MCF 10A (cell line): ENCODE measurements at regions not wholly inside any gene's neighbourhood (a gene's known extent, or its start where the extent isn't known, plus 50 kb on each side); places are given as distances from the start of the nearest gene placed in this dataset.

Source experiments
- BruUV-seq: library from RNA; stranded (reverse); fragments of 400-500 nt; replicated peaks from 2 replicates; lab custom pipeline; 2021; lab: Mats Ljungman, UMichigan
- CTCF ChIA-PET: fragments of 300-600 bp; sonication (Branson Sonifier 250); formaldehyde crosslinking; extraction: SDS; loops from one replicate; lab custom pipeline; 2021; ENCODE audit warnings: antibody characterized with exemption, inconsistent platforms; lab: Yijun Ruan, JAX
- POLR2A ChIA-PET: fragments of 300-600, 350-650 bp; sonication (Branson Sonifier 250); formaldehyde crosslinking; extraction: SDS; loops from one replicate; lab custom pipeline; 2020; ENCODE audit warnings: antibody characterized with exemption, inconsistent platforms; lab: Yijun Ruan, JAX
- DNase-seq: peaks from one replicate; pipeline ENCODE4 v3.0.0-alpha.2; 2018; ENCODE audit not compliant: unreplicated experiment
- H3K27ac Mint-ChIP-seq: one replicate; pipeline ENCODE4 v1.8.0; 2022; ENCODE audit warnings: mild to moderate bottlenecking, low read depth, mixed read lengths; ENCODE audit not compliant: unreplicated experiment
- H3K27me3 Mint-ChIP-seq: one replicate; pipeline ENCODE4 v1.8.0; 2022; ENCODE audit warnings: mixed read lengths; ENCODE audit not compliant: insufficient read depth, unreplicated experiment
- H3K36me3 Mint-ChIP-seq: one replicate; pipeline ENCODE4 v1.8.0; 2022; ENCODE audit warnings: mild to moderate bottlenecking, moderate library complexity, mixed read lengths; ENCODE audit not compliant: insufficient read depth, unreplicated experiment
- H3K4me1 Mint-ChIP-seq: one replicate; pipeline ENCODE4 v1.8.0; 2022; ENCODE audit warnings: mixed read lengths; ENCODE audit not compliant: insufficient read depth, unreplicated experiment
- H3K4me3 Mint-ChIP-seq: one replicate; pipeline ENCODE4 v1.8.0; 2022; ENCODE audit warnings: mild to moderate bottlenecking, moderate library complexity, mixed read lengths; ENCODE audit not compliant: unreplicated experiment
- H3K9me3 Mint-ChIP-seq: one replicate; pipeline ENCODE4 v1.8.0; 2022; ENCODE audit warnings: mixed read lengths; ENCODE audit not compliant: unreplicated experiment
- CTCF ChIP-seq: fragments of 200-600 bp; IDR thresholded peaks from one replicate; pipeline ENCODE4 v1.8.0; 2022; ENCODE audit warnings: antibody characterized with exemption, mild to moderate bottlenecking; ENCODE audit not compliant: unreplicated experiment
- intact Hi-C: fragments of 100-400 bp; cut with micrococcal nuclease; formaldehyde crosslinking; loops from 2 replicates; pipeline ENCODE4 v1.14.1; 2022

- ChIA-PET CTCF (interaction anchor here (0.5 to 2.2 kb wide), 5 partner anchors 8 to 549 kb away, joined by 3 to 7 read pairs (median 4); no protein-coding TSS in a partner anchor), POLR2A (interaction anchor here (0.9 kb wide), 1 partner anchor 10 kb away, joined by 3 read pairs; no protein-coding TSS in a partner anchor)
- BruUV-seq, result no TSS peak
- Mint-ChIP-seq H3K36me3 (no peaks in the 10 kb centered on the region), H3K4me1 (no peaks in the 10 kb centered on the region), H3K4me3 (no peak overlapping the region), H3K27ac (no peak overlapping the region), H3K27me3 (peaks cover 45% of the 10 kb centered on the region), H3K9me3 (no peaks in the 10 kb centered on the region)
- DNase-seq, result peak; percentile 21
- TF ChIP-seq CTCF, result no peak
- intact Hi-C loops, result no loop called here
These were observed 213.2 kb upstream of the ARRDC4 start for GRCh38 chr15:97747342-97747741.

DNA sequence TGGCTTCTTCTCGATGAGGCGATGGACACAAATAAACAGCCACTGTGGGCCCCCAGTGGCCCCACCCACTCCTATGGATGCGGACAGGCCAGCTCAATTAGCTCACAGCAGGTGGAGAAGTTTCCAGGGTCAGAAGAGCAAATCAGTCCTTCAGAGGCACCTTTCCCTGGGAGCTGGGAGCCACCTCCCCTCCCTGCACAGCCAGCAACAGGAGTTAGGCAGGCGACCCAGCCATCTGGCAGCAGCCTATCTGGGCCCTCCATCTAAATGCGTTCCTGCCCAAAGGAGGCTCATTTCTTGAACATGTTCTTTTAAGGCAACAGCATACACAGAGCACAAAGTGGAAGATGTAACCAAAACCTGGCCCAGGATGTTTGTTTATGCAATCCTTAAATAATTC is 211.9 kb upstream of the ARRDC4 start:
- Mint-ChIP-seq H3K36me3 (no peaks in the 10 kb centered on the region), H3K4me3 (no peak overlapping the region), H3K27me3 (peaks cover 41% of the 10 kb centered on the region), H3K27ac (no peak overlapping the region), H3K4me1 (no peaks in the 10 kb centered on the region), H3K9me3 (no peaks in the 10 kb centered on the region)
- CTCF ChIA-PET, result interaction anchor here (2.2 kb wide), 1 partner anchor 503 kb away, joined by 7 read pairs; no protein-coding TSS in a partner anchor
- POLR2A ChIA-PET, result no interaction called here
- DNase-seq, result no peak
- intact Hi-C loops, result no loop called here
- no peak for TF ChIP-seq CTCF
- BruUV-seq, result no TSS peak

- no TSS peak for BruUV-seq
- intact Hi-C loops, result no loop called here
- peaks cover 34% of the 10 kb centered on the region for H3K27me3 Mint-ChIP-seq
- no peak for TF ChIP-seq CTCF
- H3K9me3 Mint-ChIP-seq, result no peaks in the 10 kb centered on the region
- ChIA-PET POLR2A (interaction anchor here (0.6 kb wide), 1 partner anchor 501 kb away, joined by 3 read pairs; no protein-coding TSS in a partner anchor), CTCF (interaction anchor here (0.8 to 1.4 kb wide), 3 partner anchors 504 to 1423 kb away, joined by 5 to 7 read pairs (median 6); no protein-coding TSS in a partner anchor)
- no peaks in the 10 kb centered on the region for H3K4me1 Mint-ChIP-seq
- no peak overlapping the region for H3K4me3 Mint-ChIP-seq
- no peak overlapping the region for H3K27ac Mint-ChIP-seq
- DNase-seq, result no peak
- no peaks in the 10 kb centered on the region for H3K36me3 Mint-ChIP-seq
These were observed 210.4 kb upstream of the ARRDC4 start for GRCh38 chr15:97750060-97750459.

DNA sequence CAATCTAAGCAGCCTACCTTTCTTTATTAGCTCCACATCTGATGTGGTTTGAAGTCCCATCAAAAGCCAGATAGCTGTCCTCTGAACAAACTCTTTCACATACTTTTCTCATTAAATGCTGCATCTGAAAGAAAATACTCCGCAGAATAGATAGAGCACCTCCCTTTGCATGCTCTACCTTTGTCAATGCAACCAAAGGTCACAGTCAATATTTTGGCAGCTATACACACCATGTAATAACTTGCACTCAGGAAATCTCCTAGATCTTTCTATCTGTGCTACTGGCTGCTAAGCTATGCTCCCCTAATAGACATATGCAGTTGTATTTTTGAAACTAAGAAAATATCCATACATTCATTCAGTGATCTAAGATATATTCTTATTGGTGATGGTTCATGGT is 204.8 kb upstream of the ARRDC4 start:
- H3K4me3 Mint-ChIP-seq, result no peak overlapping the region
- peaks cover 51% of the 10 kb centered on the region for H3K27me3 Mint-ChIP-seq
- H3K36me3 Mint-ChIP-seq, result no peaks in the 10 kb centered on the region
- no TSS peak for BruUV-seq
- peaks cover 6% of the 10 kb centered on the region for H3K4me1 Mint-ChIP-seq
- intact Hi-C loops, result loop anchor here (2.0 to 5.0 kb wide), 2 partner anchors 422 to 511 kb away; no protein-coding TSS in a partner anchor
- H3K9me3 Mint-ChIP-seq, result no peaks in the 10 kb centered on the region
- TF ChIP-seq CTCF, result no peak
- no peak overlapping the region for H3K27ac Mint-ChIP-seq
- POLR2A ChIA-PET, result interaction anchor here (1.5 kb wide), 1 partner anchor 1426 kb away, joined by 4 read pairs; the partner anchor contains the start of gene NR2F2
- CTCF ChIA-PET, result interaction anchor here (0.6 to 3.6 kb wide), 18 partner anchors 8 to 1500 kb away, joined by 3 to 20 read pairs (median 4); no protein-coding TSS in a partner anchor
- no peak for DNase-seq
